GM18498 (cell line): ENCODE measurements at regions not wholly inside any gene's neighbourhood (a gene's known extent, or its start where the extent isn't known, plus 50 kb on each side); places are given as distances from the start of the nearest gene placed in this dataset.

Experiments used
- ATAC-seq: cut with Tn5 transposase; IDR thresholded peaks from one replicate; pipeline ENCODE4 v1.9.1; 2021; ENCODE audit warnings: mild to moderate bottlenecking, moderate library complexity; ENCODE audit not compliant: unreplicated experiment

DNA sequence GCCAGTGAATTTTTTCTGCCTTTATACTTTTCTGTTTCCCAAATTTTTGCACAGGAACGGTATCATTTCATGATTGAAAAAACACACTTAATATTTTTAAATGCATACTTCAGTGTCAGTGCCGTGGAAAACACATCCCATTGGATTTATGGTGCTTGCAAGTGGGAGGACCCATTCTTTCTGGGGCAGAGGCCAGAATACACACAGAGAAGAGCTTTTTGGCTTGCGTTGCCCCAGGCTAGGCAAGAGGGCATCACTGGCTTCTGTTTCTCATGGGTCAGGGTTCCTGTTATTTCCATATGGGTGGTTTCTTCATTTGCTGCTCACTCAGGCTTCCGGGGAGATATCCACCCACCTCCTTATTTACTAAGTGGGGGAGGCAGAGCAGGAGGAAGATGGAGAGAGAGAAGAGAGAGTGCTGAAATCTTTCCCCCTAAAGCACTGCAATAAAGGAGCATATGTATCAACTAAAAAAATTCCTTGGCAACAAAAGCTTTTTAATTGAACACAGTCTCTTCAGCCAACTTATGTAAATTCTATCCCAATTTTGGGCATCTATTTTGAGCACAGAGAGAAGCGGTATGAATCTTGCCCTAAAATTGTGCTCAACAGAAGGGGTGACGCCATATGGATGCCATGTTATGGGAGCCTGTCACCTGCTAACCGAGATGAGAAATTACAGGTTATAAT is 66.0 kb upstream of the KIRREL3 start:
- no peak for ATAC-seq

DNA sequence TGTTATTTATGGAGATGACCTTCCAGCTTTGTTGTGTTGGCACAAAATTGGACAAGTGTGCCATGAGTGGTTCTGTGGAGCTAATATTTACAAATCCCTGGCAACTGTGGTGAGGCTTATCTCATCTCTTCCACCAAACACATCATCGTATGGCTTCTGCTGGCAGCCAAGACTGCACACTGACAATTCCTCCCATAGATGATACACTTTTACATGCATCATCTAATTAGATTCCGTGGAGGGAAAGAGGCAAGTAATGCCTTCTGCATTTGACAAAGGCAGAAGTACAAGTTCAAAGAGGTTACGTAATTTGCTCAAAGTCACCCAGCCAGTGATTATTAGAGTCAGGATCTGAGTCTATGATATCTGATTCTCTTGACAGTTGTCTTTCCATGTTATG is 62.7 kb upstream of the KIRREL3 start:
- ATAC-seq = no peak

DNA sequence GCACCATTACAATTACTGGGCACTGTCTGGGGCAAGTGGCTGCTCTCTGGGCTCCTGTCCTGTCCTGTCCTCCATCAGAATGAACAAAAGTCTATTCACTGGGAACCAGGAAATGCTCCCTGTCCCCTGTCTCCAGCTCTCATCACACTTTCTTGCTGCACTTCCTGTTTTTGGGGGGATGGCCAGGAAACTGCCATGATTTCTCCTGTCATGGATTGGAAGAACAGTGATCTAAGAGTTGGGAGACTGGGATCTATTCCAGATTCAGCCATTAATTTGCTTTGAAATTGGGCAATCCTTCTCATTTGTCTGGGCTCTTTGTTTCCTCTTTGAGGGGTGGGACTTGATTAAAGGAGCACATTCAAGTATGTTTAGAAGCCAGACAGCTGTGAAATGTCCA is 61.4 kb upstream of the KIRREL3 start:
- no peak for ATAC-seq

DNA sequence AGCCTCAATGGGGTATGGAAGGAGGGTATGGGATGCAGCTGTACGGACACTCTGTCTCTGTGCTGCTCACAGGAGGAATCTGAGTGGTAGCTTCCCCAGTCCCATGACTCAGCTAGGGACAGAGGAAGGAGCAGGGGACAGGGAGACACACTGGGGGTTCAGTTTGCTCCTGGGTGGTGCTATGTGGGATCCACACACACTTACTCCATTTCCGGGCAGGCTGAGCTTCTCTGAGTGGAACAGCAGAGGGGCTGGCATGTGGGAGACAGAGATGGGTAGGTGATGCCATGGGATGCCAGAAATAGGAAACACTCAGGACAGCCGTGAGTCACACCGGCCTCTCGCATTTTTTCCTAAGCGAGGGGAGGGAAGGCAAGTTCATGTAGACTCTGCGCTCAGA is 59.2 kb upstream of the KIRREL3 start:
- ATAC-seq = no peak

DNA sequence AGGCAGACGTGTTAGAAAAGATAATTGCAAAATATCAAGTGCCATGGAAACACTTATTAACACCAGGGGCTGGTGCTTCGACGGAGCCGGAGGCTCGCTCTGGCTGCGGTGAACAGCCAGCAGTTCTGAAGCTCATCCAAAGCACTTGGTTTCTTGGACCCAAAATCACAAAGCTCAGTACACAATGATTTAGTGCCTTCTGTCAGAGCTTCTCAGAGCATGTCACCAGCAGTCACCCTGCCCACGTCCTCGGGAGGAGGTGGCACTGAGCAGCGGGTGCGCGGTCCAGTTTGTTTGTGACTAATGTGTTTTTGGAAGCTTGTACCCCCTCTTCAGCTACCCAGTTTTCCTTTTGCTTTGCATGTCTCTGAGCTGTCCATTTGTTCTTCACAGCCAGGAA is 58.7 kb upstream of the KIRREL3 start:
- ATAC-seq = no peak

DNA sequence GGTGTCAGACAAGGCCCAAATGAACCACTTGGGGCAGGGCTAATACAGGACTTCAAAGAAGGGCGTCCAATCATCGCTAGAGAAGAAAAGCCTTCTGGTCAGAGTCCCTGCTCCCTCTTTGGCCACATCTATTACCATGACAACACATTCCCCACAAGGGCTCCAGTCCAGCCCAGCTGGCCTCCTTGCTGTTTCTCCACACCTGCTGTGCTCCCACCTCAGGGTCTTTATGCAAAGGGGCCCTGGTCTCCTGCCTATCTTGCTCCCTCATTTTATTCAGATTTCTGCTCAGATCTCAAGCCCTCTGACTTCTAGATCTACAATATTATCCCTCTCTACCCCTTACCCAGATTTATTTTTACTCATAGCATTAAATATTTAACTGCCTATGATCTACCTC is 58.0 kb upstream of the KIRREL3 start:
- ATAC-seq = no peak

DNA sequence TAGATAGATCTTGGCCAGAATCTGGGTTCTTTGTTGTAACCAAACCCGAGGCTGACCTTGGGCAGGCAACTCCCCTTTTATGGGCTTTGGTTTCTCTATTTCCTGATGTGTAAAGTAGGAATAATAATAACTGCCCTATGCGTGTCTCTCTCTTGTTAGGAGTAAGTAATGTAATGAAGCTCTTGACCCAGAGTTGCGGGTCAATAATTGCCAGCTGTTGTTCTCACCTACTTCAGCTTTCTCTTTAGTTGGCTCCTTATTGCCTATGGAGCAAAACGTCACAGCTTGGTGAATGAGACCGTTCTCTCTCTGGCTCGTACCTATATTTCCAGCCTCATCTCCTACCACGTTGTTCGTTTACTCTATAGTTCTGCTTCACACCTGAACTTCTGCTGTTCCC is 56.6 kb upstream of the KIRREL3 start:
- ATAC-seq = no peak

DNA sequence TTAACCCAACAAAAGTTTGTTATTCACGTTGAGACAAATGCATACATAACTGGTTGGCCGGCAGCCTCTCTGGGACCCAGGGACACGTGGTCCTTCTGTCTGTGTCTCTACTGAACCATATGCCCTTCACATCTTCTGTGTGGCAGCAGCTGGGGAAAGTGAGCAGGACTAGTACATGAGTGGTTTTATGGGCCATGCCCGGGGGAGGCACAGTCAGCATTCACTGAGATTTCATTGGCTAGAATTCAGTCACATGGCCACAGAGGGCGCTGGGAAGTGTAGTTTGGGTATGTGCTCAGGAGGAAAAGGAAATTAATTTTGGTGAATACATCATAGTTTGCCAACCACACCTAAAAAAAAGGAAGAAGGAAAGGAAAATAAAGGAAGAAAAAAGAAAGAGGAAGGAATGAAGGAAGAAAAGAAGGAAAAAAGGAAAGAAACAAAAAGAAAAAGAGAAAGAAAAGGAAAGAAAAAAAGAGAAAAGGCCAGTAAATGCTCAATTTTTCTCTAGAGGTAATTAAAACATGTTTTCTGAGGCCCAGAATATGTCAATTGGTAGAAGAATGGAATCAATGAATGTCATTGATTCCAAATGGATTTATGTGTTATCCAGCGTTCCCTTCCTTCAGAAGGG is 55.9 kb upstream of the KIRREL3 start:
- ATAC-seq = no peak

DNA sequence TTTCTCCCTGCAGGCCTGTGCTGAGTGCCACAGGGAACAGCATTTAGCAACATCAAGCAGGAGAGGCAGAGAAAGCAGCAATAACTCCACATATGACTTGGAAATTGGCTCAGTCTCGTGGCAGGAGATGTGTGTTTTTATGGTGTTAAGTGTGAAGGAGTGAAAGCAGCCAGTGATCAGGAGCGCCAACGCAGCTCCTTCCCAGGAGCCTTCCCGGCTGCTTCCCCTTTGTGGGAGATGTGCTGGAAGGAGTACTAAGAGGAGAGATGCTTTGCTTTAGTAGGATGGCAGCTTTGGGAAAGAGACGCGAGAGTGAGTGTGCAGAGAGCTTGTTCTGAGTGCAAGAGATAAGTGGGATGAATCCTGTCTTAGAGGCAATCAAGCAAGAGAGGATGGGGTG is 54.7 kb upstream of the KIRREL3 start:
- ATAC-seq = no peak

DNA sequence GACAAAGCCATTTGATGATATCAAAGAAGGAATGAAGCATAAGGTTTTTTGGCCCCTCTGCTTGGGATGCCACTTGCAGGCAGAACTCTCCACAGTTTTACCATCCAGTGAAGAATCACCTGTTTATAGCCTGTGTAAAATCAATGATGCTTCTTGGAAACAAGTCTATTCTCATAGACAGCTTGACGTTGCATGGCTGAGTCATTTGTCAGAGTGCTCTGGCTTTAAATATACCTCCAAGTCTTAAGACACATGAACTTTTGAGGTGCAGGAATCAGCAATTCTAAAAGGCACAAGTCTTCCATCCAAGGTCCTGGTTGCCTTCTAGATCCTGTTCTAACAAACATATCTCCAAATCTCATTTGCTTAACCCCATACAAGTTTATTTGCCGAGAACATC is 53.6 kb upstream of the KIRREL3 start:
- ATAC-seq = no peak

DNA sequence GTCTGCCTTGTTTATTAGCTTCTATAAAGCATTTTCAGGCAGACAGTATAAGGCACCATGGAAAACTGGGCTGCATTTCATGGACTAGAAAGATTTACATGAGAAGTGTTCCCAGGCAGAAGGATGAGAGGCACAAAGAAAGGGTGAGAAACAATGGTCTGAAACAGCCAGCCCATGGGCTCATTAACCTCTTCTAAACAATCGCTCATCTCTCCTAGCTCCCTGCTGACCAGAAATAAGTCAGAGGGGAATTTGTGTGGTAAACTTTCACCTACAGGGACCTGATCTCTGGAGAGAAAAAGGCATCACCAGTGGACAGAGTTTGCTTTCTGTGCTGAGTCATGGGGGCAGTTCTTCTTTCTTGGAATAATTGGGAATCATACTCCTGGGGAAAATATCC is 51.8 kb upstream of the KIRREL3 start:
- ATAC-seq = no peak
